BLaER1 treated with 17β-estradiol and CSF1 and Interleukin-3, amounts not matched to agents 10 nM and 100 nM (cell line): ENCODE measurements at regions not wholly inside any gene's neighbourhood (a gene's known extent, or its start where the extent isn't known, plus 50 kb on each side); places are given as distances from the start of the nearest gene placed in this dataset.
"Not testable (repeated sequence)": the region's sequence is repeated elsewhere in the genome, so short reads cannot be mapped to it uniquely, and the experiment has no call there.

ENCODE experiments used
- H3K27ac ChIP-seq, 11 experiments: shearing (Covaris generic); formaldehyde crosslinking; 2 replicates each; pipeline ENCODE4 v1.8.1; 2022
- H3K27me3 ChIP-seq, 11 experiments: shearing (Covaris generic); formaldehyde crosslinking; 2 replicates each; pipeline ENCODE4 v1.8.1; 2022
- H3K36me3 ChIP-seq, 11 experiments: shearing (Covaris generic); formaldehyde crosslinking; 2 replicates each; pipeline ENCODE4 v1.8.1; 2022
- H3K4me1 ChIP-seq, 10 experiments: shearing (Covaris generic); formaldehyde crosslinking; 2 replicates each; pipeline ENCODE4 v1.8.1; 2022
- H3K4me2 ChIP-seq, 11 experiments: shearing (Covaris generic); formaldehyde crosslinking; 2 replicates each; pipeline ENCODE4 v1.8.1; 2022
- H3K4me3 ChIP-seq, 10 experiments: shearing (Covaris generic); formaldehyde crosslinking; 2 replicates each; pipeline ENCODE4 v1.8.1; 2022
- H3K9ac ChIP-seq, 11 experiments: shearing (Covaris generic); formaldehyde crosslinking; 2 replicates each; pipeline ENCODE4 v1.8.1; 2022
- H3K9me3 ChIP-seq, 11 experiments: shearing (Covaris generic); formaldehyde crosslinking; replicated peaks in 1 of 11; 2 replicates each; pipeline ENCODE4 v1.8.1; 2022
- H4K20me1 ChIP-seq, 11 experiments: shearing (Covaris generic); formaldehyde crosslinking; 2 replicates each; pipeline ENCODE4 v1.8.1; 2022
- Cebpa-rat ChIP-seq, 11 experiments: shearing (Covaris generic); IDR thresholded peaks; 2 replicates each; pipeline ENCODE4 v1.8.1; 2022

DNA sequence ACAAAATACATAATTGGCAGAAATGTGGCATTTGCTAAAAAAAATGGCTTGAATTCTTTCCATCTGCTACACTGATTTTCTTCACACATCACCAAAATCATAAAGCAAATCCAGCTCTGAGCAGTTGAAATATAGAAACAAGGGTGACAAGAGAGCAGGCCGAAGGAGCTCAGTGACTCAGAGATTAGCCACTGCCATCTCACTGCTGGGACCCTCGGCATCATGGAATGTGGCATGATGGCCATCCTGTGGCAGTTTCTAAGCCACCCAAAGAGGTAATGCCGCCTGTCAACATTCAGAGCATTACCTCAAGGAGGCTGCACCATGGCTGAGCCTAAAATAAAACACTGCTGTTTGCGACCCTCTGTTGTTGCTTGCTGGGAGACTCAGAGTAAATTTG, 80.5 kb upstream of the OSBPL11 start:
- Histone ChIP-seq H3K4me1 (no peaks in the 10 kb centered on the region), H4K20me1 (no peaks in the 10 kb centered on the region), H3K9ac (no peak overlapping the region), H3K36me3 (no peaks in the 10 kb centered on the region), H3K27ac (no peak overlapping the region), H3K4me2 (no peak overlapping the region), H3K4me3 (no peak overlapping the region), H3K27me3 (no peaks in the 10 kb centered on the region), H3K9me3 (peaks cover 7 to 16% (median 10%) of the 10 kb centered on the region in 11 experiments; a peak in 18 of 22 replicates)
- TF ChIP-seq Cebpa-rat (IDR thresholded peaks at IDR 0.05): no peak

DNA sequence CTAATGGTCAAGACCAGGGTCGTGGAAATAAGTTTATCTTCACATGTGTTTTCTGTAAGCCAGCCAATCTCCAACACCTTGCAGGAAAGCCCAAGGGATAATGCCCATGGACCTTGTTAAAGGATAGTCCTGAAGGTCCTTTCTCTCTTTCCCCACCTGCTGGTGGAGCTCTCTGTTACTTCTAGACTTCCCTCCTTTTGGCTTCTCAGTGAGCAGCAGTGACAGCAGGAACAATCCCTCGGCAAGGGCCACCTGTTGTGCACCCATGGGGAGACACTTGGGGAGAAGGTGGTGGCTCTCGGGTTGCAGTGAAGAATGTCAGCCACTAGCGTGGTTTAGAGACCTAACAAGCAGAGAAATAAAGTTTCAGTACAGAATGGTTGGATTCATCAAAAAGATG, 84.0 kb upstream of the OSBPL11 start:
- Histone ChIP-seq H3K36me3 (no peaks in the 10 kb centered on the region), H3K4me2 (no peak overlapping the region), H3K9me3 (no peaks in the 10 kb centered on the region), H3K27ac (no peak overlapping the region), H3K27me3 (no peaks in the 10 kb centered on the region), H4K20me1 (no peaks in the 10 kb centered on the region), H3K4me3 (no peak overlapping the region), H3K9ac (no peak overlapping the region), H3K4me1 (peaks cover 0 to 5% (median 0%) of the 10 kb centered on the region in 10 experiments; a peak in 5 of 20 replicates)
- no peak for TF ChIP-seq Cebpa-rat (IDR thresholded peaks at IDR 0.05)

DNA sequence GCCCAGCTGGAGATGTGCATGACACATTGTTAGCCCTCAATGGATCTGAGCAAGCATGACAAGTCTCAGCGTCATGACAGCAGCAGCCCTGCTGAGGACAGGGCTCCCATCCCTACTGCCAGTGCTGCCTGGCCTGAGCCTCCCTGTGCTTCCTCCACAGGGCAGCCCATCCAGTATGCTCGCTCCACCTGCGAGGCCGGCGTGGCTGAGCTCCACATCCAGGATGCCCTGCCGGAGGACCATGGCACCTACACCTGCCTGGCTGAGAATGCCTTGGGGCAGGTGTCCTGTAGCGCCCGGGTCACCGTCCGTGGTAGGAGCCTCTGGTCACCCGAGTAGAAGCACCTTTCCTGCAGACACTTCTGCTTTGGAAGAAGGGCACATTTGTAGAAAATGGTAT, 85.8 kb upstream of the OSBPL11 start:
- Histone ChIP-seq H3K4me1 (peaks cover 0 to 5% (median 0%) of the 10 kb centered on the region in 10 experiments; a peak in 5 of 20 replicates), H3K36me3 (no peaks in the 10 kb centered on the region), H3K4me2 (no peak overlapping the region)

DNA sequence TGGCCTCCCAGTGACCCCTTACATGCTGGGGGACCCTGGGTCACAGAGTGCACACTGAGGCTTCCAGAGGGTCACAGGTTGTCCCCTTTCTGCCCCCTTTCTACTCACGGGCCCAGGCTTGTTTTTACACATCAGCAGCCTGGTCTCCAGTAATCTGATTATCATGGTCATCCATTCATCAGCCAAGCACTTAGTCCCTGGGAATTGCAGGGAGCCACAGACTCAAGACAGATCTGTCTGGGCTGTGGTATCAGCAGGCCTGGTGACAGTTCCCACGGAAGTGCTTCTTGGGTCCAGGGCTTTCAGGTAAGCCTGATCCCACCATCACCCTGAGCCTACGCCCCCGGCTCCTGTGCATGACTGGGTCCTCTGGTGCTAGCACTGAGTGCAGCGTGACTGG, 86.6 kb upstream of the OSBPL11 start:
- not testable (repeated sequence) for H3K4me1 ChIP-seq, H4K20me1 ChIP-seq, H3K4me2 ChIP-seq, H3K4me3 ChIP-seq, H3K27ac ChIP-seq, H3K27me3 ChIP-seq, H3K36me3 ChIP-seq, H3K9ac ChIP-seq, H3K9me3 ChIP-seq

More for the DNA sequence above, 85.8 kb upstream of the OSBPL11 start:
- no peak for TF ChIP-seq Cebpa-rat (IDR thresholded peaks at IDR 0.05)
- no peak overlapping the region for H3K4me3 ChIP-seq
- H4K20me1 ChIP-seq: no peaks in the 10 kb centered on the region
- H3K9me3 ChIP-seq: no peaks in the 10 kb centered on the region
- H3K9ac ChIP-seq: no peak overlapping the region
- H3K27me3 ChIP-seq: no peaks in the 10 kb centered on the region
- H3K27ac ChIP-seq: no peak overlapping the region

DNA sequence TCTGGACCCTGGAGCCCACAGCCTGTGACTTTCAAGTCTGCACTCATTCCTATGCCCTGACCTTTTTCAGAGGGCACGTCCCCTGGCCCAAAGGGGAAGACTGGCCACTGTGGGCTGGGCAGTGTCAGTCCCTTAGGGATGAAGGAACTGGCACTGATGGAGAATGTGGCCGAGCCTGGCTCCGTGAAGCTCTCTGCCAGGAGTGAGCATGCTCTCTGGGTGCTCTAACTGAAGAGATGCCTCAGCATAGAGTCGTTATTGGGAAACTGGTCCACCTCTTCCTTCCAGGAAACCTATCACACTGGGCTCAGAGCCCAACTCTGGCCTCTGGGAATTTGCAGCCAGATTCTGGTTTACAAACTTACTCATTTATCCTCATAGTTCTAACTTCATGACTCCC, 87.3 kb upstream of the OSBPL11 start:
- H3K4me2 ChIP-seq, H3K36me3 ChIP-seq, H3K9ac ChIP-seq, H3K27me3 ChIP-seq, H3K27ac ChIP-seq, H3K4me3 ChIP-seq, H3K4me1 ChIP-seq, H4K20me1 ChIP-seq, H3K9me3 ChIP-seq: not testable (repeated sequence)

DNA sequence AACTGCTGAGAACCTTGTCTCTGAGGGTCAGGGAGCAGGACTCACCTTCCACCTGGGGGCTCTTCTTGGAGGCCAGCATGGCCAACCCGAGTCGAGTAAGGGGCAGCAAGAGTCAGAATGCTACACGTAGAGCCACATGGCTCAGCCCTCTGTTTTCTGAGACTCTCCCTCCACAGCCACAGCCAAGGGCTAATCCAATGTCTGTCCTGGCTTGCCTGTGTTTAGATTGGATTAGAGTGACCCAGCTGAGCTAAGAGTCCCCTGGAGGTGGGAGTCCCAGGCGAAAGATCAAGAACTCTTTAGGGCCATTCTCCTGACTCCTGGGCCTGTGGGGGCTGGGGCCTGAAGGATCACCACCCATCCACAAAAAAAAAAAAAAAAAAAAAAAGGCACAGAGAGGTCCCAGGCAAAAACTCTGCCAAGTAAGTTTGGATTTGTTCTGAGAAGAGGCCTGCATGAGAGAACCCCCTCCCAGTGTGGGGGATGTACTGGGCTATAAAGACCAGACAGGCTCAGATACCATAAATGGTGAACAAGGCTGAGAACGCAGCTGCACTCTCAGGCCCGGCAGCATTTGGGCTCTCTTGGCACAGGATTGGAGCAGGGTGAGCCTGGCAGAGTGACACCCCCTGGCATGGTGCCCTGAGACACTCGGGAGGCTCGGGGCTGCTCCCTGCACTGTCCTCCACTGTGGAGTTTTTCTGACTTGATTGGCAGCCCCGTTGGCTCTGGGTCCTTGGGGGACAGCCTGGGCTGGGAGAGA, 88.0 kb upstream of the OSBPL11 start:
- no peak overlapping the region for H3K9ac ChIP-seq
- no peak for TF ChIP-seq Cebpa-rat (IDR thresholded peaks at IDR 0.05)

DNA sequence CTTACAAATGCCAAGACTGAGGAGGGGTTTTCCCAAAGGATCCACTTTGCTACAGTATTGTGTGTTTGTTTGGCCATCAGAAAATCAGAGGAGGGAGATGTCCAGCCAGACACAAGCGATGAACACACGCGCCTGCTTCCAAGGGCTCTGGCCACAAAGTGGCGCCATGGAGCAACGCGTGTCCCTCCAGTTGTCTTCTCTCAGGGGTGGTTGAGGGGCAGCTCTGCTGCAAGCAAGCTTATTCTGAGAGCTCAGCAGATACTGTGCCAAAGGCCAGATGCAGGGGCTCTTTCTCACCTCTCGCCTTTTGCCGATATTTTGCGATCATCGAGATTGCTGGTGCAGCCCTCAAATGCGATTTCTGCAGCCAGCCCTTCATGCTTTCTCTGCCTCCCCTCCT, 88.9 kb upstream of the OSBPL11 start:
- Histone ChIP-seq H3K36me3 (no peaks in the 10 kb centered on the region), H3K4me2 (no peak overlapping the region), H4K20me1 (no peaks in the 10 kb centered on the region), H3K9me3 (peaks cover 0 to 6% (median 4%) of the 10 kb centered on the region in 11 experiments; a peak in 8 of 22 replicates), H3K9ac (no peak overlapping the region), H3K4me1 (peaks cover 0 to 5% (median 0%) of the 10 kb centered on the region in 10 experiments; a peak in 5 of 20 replicates), H3K27ac (no peak overlapping the region), H3K4me3 (no peak overlapping the region), H3K27me3 (no peaks in the 10 kb centered on the region)
- TF ChIP-seq Cebpa-rat (IDR thresholded peaks at IDR 0.05): no peak

More for the DNA sequence above, 88.0 kb upstream of the OSBPL11 start:
- Histone ChIP-seq H3K27ac (no peak overlapping the region), H3K27me3 (no peaks in the 10 kb centered on the region), H3K4me2 (no peak overlapping the region), H3K9me3 (no peaks in the 10 kb centered on the region), H3K4me1 (peaks cover 0 to 5% (median 0%) of the 10 kb centered on the region in 10 experiments; a peak in 5 of 20 replicates), H3K4me3 (no peak overlapping the region), H4K20me1 (no peaks in the 10 kb centered on the region), H3K36me3 (no peaks in the 10 kb centered on the region)

DNA sequence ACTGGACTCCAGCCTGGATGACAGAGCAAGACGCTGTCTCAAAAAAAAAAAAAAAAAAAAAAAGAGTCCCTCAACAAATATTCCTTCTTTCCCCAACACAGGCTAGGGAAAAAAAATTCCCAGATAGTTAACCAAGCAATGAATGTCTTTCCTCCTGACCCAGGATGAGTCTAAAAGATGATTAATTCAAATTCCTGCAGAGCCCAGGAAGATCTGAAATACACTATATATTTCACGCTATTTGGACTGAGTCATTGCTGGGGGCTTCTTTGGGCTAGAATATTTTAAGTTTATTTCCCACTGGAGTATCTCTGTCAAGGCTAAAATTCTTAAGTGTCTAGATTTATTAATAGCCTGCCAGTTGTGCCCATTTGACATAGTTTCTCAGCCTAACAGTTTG, 90.4 kb upstream of the OSBPL11 start:
- not testable (repeated sequence) for H4K20me1 ChIP-seq, H3K27ac ChIP-seq, H3K4me2 ChIP-seq, H3K9ac ChIP-seq, H3K36me3 ChIP-seq, H3K4me1 ChIP-seq, H3K27me3 ChIP-seq, H3K4me3 ChIP-seq
- H3K9me3 ChIP-seq: peaks cover 0 to 19% (median 10%) of the 10 kb centered on the region in 11 experiments; a peak in 9 of 22 replicates

DNA sequence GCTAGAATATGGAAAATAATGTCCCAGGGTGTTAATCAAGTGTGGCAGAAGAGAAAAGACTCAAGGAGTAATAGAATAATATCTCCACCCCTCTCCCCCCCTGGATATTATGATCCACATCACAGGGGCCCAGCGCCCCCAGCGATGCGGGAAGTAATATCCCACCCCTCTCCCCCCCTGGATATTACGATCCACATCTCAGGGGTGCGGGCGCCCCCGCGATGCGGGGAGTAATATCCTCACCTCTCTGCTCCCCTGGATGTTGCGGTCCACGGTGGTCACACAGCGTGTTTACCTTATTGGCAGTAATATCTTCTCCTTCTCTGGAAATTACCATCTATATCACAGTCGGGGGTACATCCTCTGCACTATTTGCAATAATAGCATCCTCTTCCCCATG, 97.1 kb upstream of the OSBPL11 start:
- no peak for TF ChIP-seq Cebpa-rat (IDR thresholded peaks at IDR 0.05)
- H3K27ac ChIP-seq: no peak overlapping the region
- H3K4me2 ChIP-seq: no peak overlapping the region
- no peaks in the 10 kb centered on the region for H4K20me1 ChIP-seq
- no peak overlapping the region for H3K4me3 ChIP-seq
- no peaks in the 10 kb centered on the region for H3K4me1 ChIP-seq
- H3K36me3 ChIP-seq: no peaks in the 10 kb centered on the region
- no peak overlapping the region for H3K9ac ChIP-seq
- H3K27me3 ChIP-seq: no peaks in the 10 kb centered on the region
- peaks cover 0 to 19% (median 10%) of the 10 kb centered on the region in 11 experiments; a peak in 9 of 22 replicates for H3K9me3 ChIP-seq

DNA sequence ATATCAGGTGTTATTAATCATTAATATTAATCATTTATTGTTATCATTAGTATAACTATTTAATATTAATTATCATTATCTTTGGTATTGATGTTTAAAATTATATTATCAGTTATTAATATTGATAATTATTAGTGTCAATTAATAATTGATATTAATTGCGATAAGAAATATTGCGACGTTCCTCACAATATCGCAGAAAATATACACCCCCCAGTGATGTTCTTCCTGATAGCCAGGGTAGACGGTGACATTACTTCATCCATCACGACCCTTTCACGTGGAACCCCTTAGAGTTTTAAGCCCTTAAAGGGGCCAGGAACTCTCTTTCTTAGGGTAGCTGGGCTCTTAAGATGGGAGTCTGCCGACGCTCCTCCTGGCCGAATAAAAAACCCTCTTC, 98.6 kb upstream of the OSBPL11 start:
- Histone ChIP-seq H3K9ac (no peak overlapping the region), H3K27ac (no peak overlapping the region), H3K4me2 (no peak overlapping the region), H3K9me3 (peaks cover 0 to 17% (median 9%) of the 10 kb centered on the region in 11 experiments; a peak in 9 of 22 replicates), H4K20me1 (no peaks in the 10 kb centered on the region), H3K4me3 (no peak overlapping the region), H3K4me1 (no peaks in the 10 kb centered on the region), H3K27me3 (no peaks in the 10 kb centered on the region), H3K36me3 (no peaks in the 10 kb centered on the region)
- no peak for TF ChIP-seq Cebpa-rat (IDR thresholded peaks at IDR 0.05)
